Progenitor cell of endocrine pancreas (in vitro differentiated cells): ENCODE measurements at regions not wholly inside any gene's neighbourhood (a gene's known extent, or its start where the extent isn't known, plus 50 kb on each side); places are given as distances from the start of the nearest gene placed in this dataset.

Experiments used
- DNase-seq: peaks from one replicate; pipeline ENCODE4 v3.0.0; 2021; ENCODE audit warnings: low spot score; ENCODE audit not compliant: unreplicated experiment
- H3K27ac Mint-ChIP-seq: 2 replicates; pipeline ENCODE4 v1.8.0; 2021; ENCODE audit warnings: mild to moderate bottlenecking, moderate library complexity, mixed read lengths
- H3K27me3 Mint-ChIP-seq: 2 replicates; pipeline ENCODE4 v1.8.0; 2021; ENCODE audit warnings: mixed read lengths
- H3K36me3 Mint-ChIP-seq: 2 replicates; pipeline ENCODE4 v1.8.0; 2022; ENCODE audit warnings: mixed read lengths; ENCODE audit not compliant: insufficient read depth
- H3K4me1 Mint-ChIP-seq: 2 replicates; pipeline ENCODE4 v1.8.0; 2021; ENCODE audit warnings: low read depth, mixed read lengths
- H3K4me3 Mint-ChIP-seq: 2 replicates; pipeline ENCODE4 v1.8.0; 2021; ENCODE audit warnings: low read depth, mild to moderate bottlenecking, moderate library complexity, mixed read lengths
- H3K9me3 Mint-ChIP-seq: 2 replicates; pipeline ENCODE4 v1.8.0; 2021; ENCODE audit warnings: low read depth, mixed read lengths
- CTCF ChIP-seq: fragments of 200-600 bp; sonication (generic); IDR thresholded peaks from one replicate; pipeline ENCODE4 v1.5.0; 2021; ENCODE audit warnings: antibody characterized with exemption, mild to moderate bottlenecking; ENCODE audit not compliant: unreplicated experiment

GRCh38 chr2:4668381-4668780 is 965.0 kb downstream of the DCDC2C start:
- Mint-ChIP-seq H3K9me3 (peaks cover 6% of the 10 kb centered on the region), H3K4me3 (no peak overlapping the region), H3K27ac (no peak overlapping the region), H3K4me1 (no peaks in the 10 kb centered on the region), H3K36me3 (peaks cover 2% of the 10 kb centered on the region), H3K27me3 (no peaks in the 10 kb centered on the region)
- no peak for DNase-seq
- TF ChIP-seq CTCF = no peak

GRCh38 chr2:4670331-4670730 is 967.0 kb downstream of the DCDC2C start:
- no peaks in the 10 kb centered on the region for H3K27me3 Mint-ChIP-seq
- H3K27ac Mint-ChIP-seq = no peak overlapping the region
- H3K4me1 Mint-ChIP-seq = no peaks in the 10 kb centered on the region
- no peak for DNase-seq
- no peak for TF ChIP-seq CTCF
- no peak overlapping the region for H3K4me3 Mint-ChIP-seq
- peaks cover 2% of the 10 kb centered on the region for H3K36me3 Mint-ChIP-seq
- H3K9me3 Mint-ChIP-seq = peaks cover 6% of the 10 kb centered on the region

GRCh38 chr2:4673025-4673489 is 969.7 kb downstream of the DCDC2C start:
- Mint-ChIP-seq H3K27me3 (no peaks in the 10 kb centered on the region), H3K4me1 (no peaks in the 10 kb centered on the region), H3K9me3 (no peaks in the 10 kb centered on the region), H3K36me3 (no peaks in the 10 kb centered on the region), H3K4me3 (no peak overlapping the region), H3K27ac (no peak overlapping the region)
- DNase-seq = no peak
- no peak for TF ChIP-seq CTCF

- Mint-ChIP-seq H3K36me3 (no peaks in the 10 kb centered on the region), H3K9me3 (no peaks in the 10 kb centered on the region), H3K27me3 (no peaks in the 10 kb centered on the region), H3K27ac (no peak overlapping the region), H3K4me1 (no peaks in the 10 kb centered on the region), H3K4me3 (no peak overlapping the region)
- DNase-seq = no peak
- no peak for TF ChIP-seq CTCF
Measured at GRCh38 chr2:4674007-4674406, 970.6 kb downstream of the DCDC2C start.

- Mint-ChIP-seq H3K27me3 (no peaks in the 10 kb centered on the region), H3K36me3 (no peaks in the 10 kb centered on the region), H3K27ac (no peak overlapping the region), H3K4me3 (no peak overlapping the region), H3K9me3 (no peaks in the 10 kb centered on the region), H3K4me1 (no peaks in the 10 kb centered on the region)
- no peak for DNase-seq
- no peak for TF ChIP-seq CTCF
Measured at GRCh38 chr2:4675295-4675694, 971.9 kb downstream of the DCDC2C start.
